Keratinocyte (primary cell): ENCODE measurements at regions not wholly inside any gene's neighbourhood (a gene's known extent, or its start where the extent isn't known, plus 50 kb on each side); places are given as distances from the start of the nearest gene placed in this dataset.

Experiments
- CTCF ChIP-seq, 3 experiments: IDR thresholded peaks in 1 of 3; conservative IDR thresholded peaks in 1 of 3; optimal IDR thresholded peaks in 1 of 3; 2 replicates in 2 of 3; 3 replicates in 1 of 3; pipeline versions ENCODE3 to v1.5.1; 2011; ENCODE audit warnings: low read length in 3 of 3, mild to moderate bottlenecking in 3 of 3, moderate library complexity in 2 of 3, control low read depth in 1 of 3, inconsistent platforms in 1 of 3; ENCODE audit not compliant: insufficient read depth in 2 of 3; ENCODE audit errors: extremely low read depth in 1 of 3
- EZH2 ChIP-seq: IDR thresholded peaks from one replicate; pipeline ENCODE4 v1.6.1; 2012; ENCODE audit warnings: inconsistent platforms, mild to moderate bottlenecking, low read length, moderate library complexity

GRCh38 chrX:137848266-137848905 is 282.5 kb downstream of the ZIC3 start:
- TF ChIP-seq CTCF (optimal IDR thresholded peaks at IDR 0.05 in 1 of 3, IDR thresholded peaks at IDR 0.05 in 1 of 3, conservative IDR thresholded peaks at IDR 0.05 in 1 of 3; ENCODE audit: extremely low read depth in 1 of 3, insufficient read depth in 2 of 3, low read length in 3 of 3) (no peak), EZH2 (no peak)
